GM23248 (cell line): ENCODE measurements at regions not wholly inside any gene's neighbourhood (a gene's known extent, or its start where the extent isn't known, plus 50 kb on each side); places are given as distances from the start of the nearest gene placed in this dataset.

Source experiments
- EZH2 ChIP-seq: fragments of 200-600 bp; sonication (generic); IDR thresholded peaks from 2 replicates; pipeline ENCODE4 v1.6.1; 2018; ENCODE audit warnings: antibody characterized with exemption, mild to moderate bottlenecking; ENCODE audit not compliant: insufficient read depth, poor library complexity, severe bottlenecking
- EZH2phosphoT487 ChIP-seq: fragments of 200-600 bp; sonication (generic); IDR thresholded peaks from 2 replicates; pipeline ENCODE4 v1.6.1; 2018; ENCODE audit warnings: antibody characterized with exemption, moderate library complexity, mild to moderate bottlenecking, low read depth; ENCODE audit not compliant: insufficient read depth

DNA sequence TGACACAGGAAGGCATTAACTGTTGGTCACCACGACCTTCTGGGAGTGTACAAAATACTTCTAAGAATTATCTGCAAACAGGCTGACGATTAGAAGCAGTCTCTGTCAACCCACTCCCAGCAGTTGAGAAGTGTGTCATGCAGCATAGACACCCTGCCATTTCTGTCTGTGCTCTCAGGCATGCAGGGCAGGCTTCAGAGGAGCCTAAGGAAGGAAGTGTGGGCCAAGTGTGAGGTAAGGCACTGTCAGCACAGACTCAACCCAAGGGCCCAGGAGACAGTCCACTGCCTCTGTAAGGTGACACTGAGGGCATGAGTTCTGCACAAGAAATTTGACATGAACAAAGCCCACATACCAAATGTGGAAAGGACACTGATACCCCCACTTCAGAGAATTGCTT lies 109.0 kb upstream of the VIPR2 start:
- TF ChIP-seq EZH2 (no peak), EZH2phosphoT487 (no peak)
